Neural progenitor cell (in vitro differentiated cells): ENCODE measurements at regions not wholly inside any gene's neighbourhood (a gene's known extent, or its start where the extent isn't known, plus 50 kb on each side); places are given as distances from the start of the nearest gene placed in this dataset.

Source experiments
- DNase-seq: peaks from one replicate; pipeline ENCODE4 v3.0.0-alpha.2; 2016; ENCODE audit warnings: low spot score
- H2AFZ ChIP-seq: fragments of 200-600 bp; sonication (generic); replicated peaks from 2 replicates; pipeline ENCODE4 v1.6.1; 2016; ENCODE audit warnings: antibody characterized with exemption
- H3F3A ChIP-seq: fragments of 200-600 bp; sonication (generic); 2 replicates; pipeline ENCODE4 v1.6.1; 2016; ENCODE audit warnings: antibody characterized with exemption, low read depth
- H3K27ac ChIP-seq: fragments of 200-600 bp; sonication (generic); 2 replicates; pipeline ENCODE4 v1.5.1; 2016; ENCODE audit warnings: mild to moderate bottlenecking
- H3K27me3 ChIP-seq: fragments of 200-600 bp; sonication (generic); 2 replicates; pipeline ENCODE4 v1.6.1; 2016; ENCODE audit warnings: mild to moderate bottlenecking, moderate library complexity
- H3K36me3 ChIP-seq: fragments of 200-600 bp; sonication (generic); 2 replicates; pipeline ENCODE4 v1.5.1; 2016
- H3K4me1 ChIP-seq: fragments of 200-600 bp; sonication (generic); 2 replicates; pipeline ENCODE4 v1.6.1; 2016; ENCODE audit warnings: mixed run types
- H3K4me2 ChIP-seq: fragments of 200-600 bp; sonication (generic); 2 replicates; pipeline ENCODE4 v1.6.1; 2016
- H3K4me3 ChIP-seq: fragments of 200-600 bp; sonication (generic); 2 replicates; pipeline ENCODE4 v1.5.1; 2016
- H3K79me2 ChIP-seq: fragments of 200-600 bp; sonication (generic); 2 replicates; pipeline ENCODE4 v1.6.1; 2016; ENCODE audit warnings: low read depth
- H3K9ac ChIP-seq: fragments of 200-600 bp; sonication (generic); 2 replicates; pipeline ENCODE4 v1.6.1; 2016
- H3K9me3 ChIP-seq: fragments of 200-600 bp; sonication (generic); 2 replicates; pipeline ENCODE4 v1.5.1; 2016; ENCODE audit warnings: low read depth
- H4K20me1 ChIP-seq: fragments of 200-600 bp; sonication (generic); 2 replicates; pipeline ENCODE4 v1.6.1; 2016; ENCODE audit warnings: low read depth
- H3K27ac Mint-ChIP-seq: 3 replicates; pipeline ENCODE4 v1.8.0; 2021; ENCODE audit warnings: mixed read lengths
- H3K27me3 Mint-ChIP-seq: 2 replicates; pipeline ENCODE4 v1.8.0; 2022; ENCODE audit warnings: low read depth, mild to moderate bottlenecking, inconsistent platforms, moderate library complexity, mixed read lengths; ENCODE audit not compliant: insufficient read depth
- H3K36me3 Mint-ChIP-seq: 3 replicates; pipeline ENCODE4 v1.8.0; 2021; ENCODE audit warnings: mixed read lengths
- H3K4me1 Mint-ChIP-seq: 3 replicates; pipeline ENCODE4 v1.8.0; 2021; ENCODE audit warnings: mixed read lengths
- H3K4me3 Mint-ChIP-seq: 3 replicates; pipeline ENCODE4 v1.8.0; 2021; ENCODE audit warnings: mild to moderate bottlenecking, moderate library complexity, mixed read lengths
- H3K9me3 Mint-ChIP-seq: 3 replicates; pipeline ENCODE4 v1.8.0; 2020; ENCODE audit warnings: mixed read lengths
- CTCF ChIP-seq: fragments of 200-600 bp; sonication (generic); IDR thresholded peaks from 2 replicates; pipeline ENCODE4 v1.5.1; 2017; ENCODE audit warnings: antibody characterized with exemption, mild to moderate bottlenecking
- EZH2 ChIP-seq: fragments of 200-600 bp; sonication (generic); IDR thresholded peaks from 2 replicates; pipeline ENCODE4 v1.6.1; 2017; ENCODE audit warnings: antibody characterized with exemption, mild to moderate bottlenecking, moderate library complexity
- EZH2phosphoT487 ChIP-seq: fragments of 200-600 bp; sonication (generic); IDR thresholded peaks from 2 replicates; pipeline ENCODE4 v1.6.1; 2017; ENCODE audit warnings: antibody characterized with exemption

- no peak overlapping the region for H3K9ac ChIP-seq
- H3K4me2 ChIP-seq, result no peak overlapping the region
- no peak for DNase-seq
- no peaks in the 10 kb centered on the region for H3F3A ChIP-seq
- H4K20me1 ChIP-seq, result no peaks in the 10 kb centered on the region
- TF ChIP-seq CTCF, result no peak
- no peak for TF ChIP-seq EZH2
- TF ChIP-seq EZH2phosphoT487, result no peak
- no peaks in the 10 kb centered on the region for H3K36me3 ChIP-seq
- H3K4me1 ChIP-seq, result no peaks in the 10 kb centered on the region
- no peaks in the 10 kb centered on the region for H3K36me3 Mint-ChIP-seq
- H3K4me3 ChIP-seq, result no peak overlapping the region
- no peaks in the 10 kb centered on the region for H3K4me1 Mint-ChIP-seq
- H3K27ac Mint-ChIP-seq, result no peak overlapping the region
- no peak overlapping the region for H2AFZ ChIP-seq
- no peaks in the 10 kb centered on the region for H3K27me3 ChIP-seq
- no peak overlapping the region for H3K27ac ChIP-seq
- H3K9me3 Mint-ChIP-seq, result peaks cover 8% of the 10 kb centered on the region
- no peak overlapping the region for H3K4me3 Mint-ChIP-seq
- H3K27me3 Mint-ChIP-seq, result peaks cover 2% of the 10 kb centered on the region
- H3K79me2 ChIP-seq, result no peaks in the 10 kb centered on the region
- no peaks in the 10 kb centered on the region for H3K9me3 ChIP-seq
Observed at GRCh38 chr14:52202151-52202550, 65.3 kb upstream of the PTGDR start.

GRCh38 chr14:52190337-52190931 lies 77.1 kb upstream of the PTGDR start:
- no peaks in the 10 kb centered on the region for H3K4me1 ChIP-seq
- no peak overlapping the region for H3K27ac Mint-ChIP-seq
- no peaks in the 10 kb centered on the region for H3F3A ChIP-seq
- H3K9me3 ChIP-seq, result no peaks in the 10 kb centered on the region
- H3K9me3 Mint-ChIP-seq, result peaks cover 2% of the 10 kb centered on the region
- H3K4me1 Mint-ChIP-seq, result no peaks in the 10 kb centered on the region
- H3K36me3 ChIP-seq, result no peaks in the 10 kb centered on the region
- H3K9ac ChIP-seq, result no peak overlapping the region
- H4K20me1 ChIP-seq, result no peaks in the 10 kb centered on the region
- no peaks in the 10 kb centered on the region for H3K27me3 Mint-ChIP-seq
- no peaks in the 10 kb centered on the region for H3K27me3 ChIP-seq
- no peak overlapping the region for H3K4me3 Mint-ChIP-seq
- H3K36me3 Mint-ChIP-seq, result no peaks in the 10 kb centered on the region
- no peak overlapping the region for H3K4me2 ChIP-seq
- H3K4me3 ChIP-seq, result no peak overlapping the region
- H3K27ac ChIP-seq, result no peak overlapping the region
- H3K79me2 ChIP-seq, result no peaks in the 10 kb centered on the region
- no peak for DNase-seq
- no peak overlapping the region for H2AFZ ChIP-seq
- no peak for TF ChIP-seq EZH2
- no peak for TF ChIP-seq EZH2phosphoT487
- no peak for TF ChIP-seq CTCF

GRCh38 chr14:52189325-52189724 lies 78.2 kb upstream of the PTGDR start:
- no peaks in the 10 kb centered on the region for H3K4me1 Mint-ChIP-seq
- no peak overlapping the region for H3K27ac Mint-ChIP-seq
- no peaks in the 10 kb centered on the region for H3K27me3 ChIP-seq
- no peaks in the 10 kb centered on the region for H3K27me3 Mint-ChIP-seq
- no peaks in the 10 kb centered on the region for H3K9me3 ChIP-seq
- no peaks in the 10 kb centered on the region for H3F3A ChIP-seq
- H3K4me2 ChIP-seq, result no peak overlapping the region
- no peak overlapping the region for H3K4me3 Mint-ChIP-seq
- no peaks in the 10 kb centered on the region for H3K36me3 Mint-ChIP-seq
- H3K79me2 ChIP-seq, result no peaks in the 10 kb centered on the region
- no peak for DNase-seq
- no peaks in the 10 kb centered on the region for H3K36me3 ChIP-seq
- TF ChIP-seq EZH2 (no peak), CTCF (no peak), EZH2phosphoT487 (no peak)
- H3K9me3 Mint-ChIP-seq, result no peaks in the 10 kb centered on the region
- no peaks in the 10 kb centered on the region for H4K20me1 ChIP-seq
- no peak overlapping the region for H3K27ac ChIP-seq
- no peak overlapping the region for H2AFZ ChIP-seq
- H3K9ac ChIP-seq, result no peak overlapping the region
- no peaks in the 10 kb centered on the region for H3K4me1 ChIP-seq
- H3K4me3 ChIP-seq, result no peak overlapping the region
